GM23338 (cell line): ENCODE measurements at regions not wholly inside any gene's neighbourhood (a gene's known extent, or its start where the extent isn't known, plus 50 kb on each side); places are given as distances from the start of the nearest gene placed in this dataset.

Source experiments
- ATAC-seq: fragments of 200-7000 bp; cut with Tn5 transposase; 3 replicates; pipeline ENCODE4 v1.9.1; 2020
- DNase-seq: peaks from one replicate; pipeline ENCODE4 v3.0.0-alpha.2; 2015; ENCODE audit warnings: low spot score
- H2AFZ ChIP-seq: fragments of 200-600 bp; sonication (generic); 2 replicates; pipeline ENCODE4 v1.8.0; 2016; ENCODE audit warnings: antibody characterized with exemption, mild to moderate bottlenecking, moderate library complexity
- H3F3A ChIP-seq: fragments of 200-600 bp; sonication (generic); replicated peaks from 2 replicates; pipeline ENCODE4 v1.8.0; 2017; ENCODE audit warnings: antibody characterized with exemption, mixed run types, low read depth
- H3K27ac ChIP-seq: fragments of 200-600 bp; sonication (generic); 2 replicates; pipeline ENCODE4 v1.6.1; 2016; ENCODE audit warnings: low read depth
- H3K27me3 ChIP-seq: fragments of 200-600 bp; sonication (generic); 2 replicates; pipeline ENCODE4 v1.8.0; 2016; ENCODE audit warnings: mild to moderate bottlenecking, mixed run types, moderate library complexity; ENCODE audit not compliant: insufficient read depth
- H3K36me3 ChIP-seq: fragments of 200-600 bp; sonication (generic); 2 replicates; pipeline ENCODE4 v1.8.0; 2016; ENCODE audit warnings: mild to moderate bottlenecking; ENCODE audit not compliant: insufficient read depth
- H3K4me1 ChIP-seq: fragments of 200-600 bp; sonication (generic); 2 replicates; pipeline ENCODE4 v1.8.0; 2016; ENCODE audit warnings: mild to moderate bottlenecking, moderate library complexity; ENCODE audit not compliant: insufficient read depth
- H3K4me2 ChIP-seq: fragments of 200-600 bp; sonication (generic); 2 replicates; pipeline ENCODE4 v1.7.1; 2017; ENCODE audit warnings: mixed run types
- H3K4me3 ChIP-seq: fragments of 200-600 bp; sonication (generic); 2 replicates; pipeline ENCODE4 v1.6.1; 2016; ENCODE audit warnings: mixed run types
- H3K79me2 ChIP-seq: fragments of 200-600 bp; sonication (generic); replicated peaks from 2 replicates; pipeline ENCODE4 v1.8.0; 2017; ENCODE audit warnings: mild to moderate bottlenecking; ENCODE audit not compliant: insufficient read depth
- H3K9me2 ChIP-seq: fragments of 200-600 bp; sonication (generic); 2 replicates; pipeline ENCODE4 v1.8.0; 2017; ENCODE audit not compliant: insufficient read depth
- H4K20me1 ChIP-seq: fragments of 200-600 bp; sonication (generic); replicated peaks from 2 replicates; pipeline ENCODE4 v1.8.0; 2017; ENCODE audit warnings: mild to moderate bottlenecking; ENCODE audit not compliant: insufficient read depth
- H3K27ac Mint-ChIP-seq: 2 replicates; pipeline ENCODE4 v1.8.0; 2020; ENCODE audit warnings: inconsistent platforms, mild to moderate bottlenecking, moderate library complexity, mixed read lengths
- H3K27me3 Mint-ChIP-seq: 3 replicates; pipeline ENCODE4 v1.8.0; 2022; ENCODE audit warnings: low read depth, mild to moderate bottlenecking, moderate library complexity, mixed read lengths, inconsistent platforms; ENCODE audit not compliant: insufficient read depth, poor library complexity
- H3K36me3 Mint-ChIP-seq: 3 replicates; pipeline ENCODE4 v1.8.0; 2021; ENCODE audit warnings: low read depth, mild to moderate bottlenecking, inconsistent platforms, moderate library complexity, mixed read lengths
- H3K4me1 Mint-ChIP-seq: 3 replicates; pipeline ENCODE4 v1.8.0; 2020; ENCODE audit warnings: mild to moderate bottlenecking, inconsistent platforms, mixed read lengths
- H3K4me3 Mint-ChIP-seq: 3 replicates; pipeline ENCODE4 v1.8.0; 2021; ENCODE audit warnings: moderate library complexity, mild to moderate bottlenecking, inconsistent platforms, mixed read lengths
- H3K9me3 Mint-ChIP-seq: 3 replicates; pipeline ENCODE4 v1.8.0; 2020; ENCODE audit warnings: moderate library complexity, mild to moderate bottlenecking, inconsistent platforms, mixed read lengths
- CREB1 ChIP-seq: fragments of 250-450 bp; sonication (Bioruptor Pico); IDR thresholded peaks from 2 replicates; pipeline ENCODE4 v1.5.0; 2020; ENCODE audit warnings: low read depth, mild to moderate bottlenecking, moderate library complexity
- EZH2 ChIP-seq: fragments of 200-600 bp; sonication (generic); IDR thresholded peaks from one replicate; pipeline ENCODE4 v1.8.0; 2017; ENCODE audit warnings: antibody characterized with exemption, mild to moderate bottlenecking, low read depth; ENCODE audit not compliant: unreplicated experiment
- EZH2phosphoT487 ChIP-seq: fragments of 200-600 bp; sonication (generic); IDR thresholded peaks from one replicate; pipeline ENCODE4 v1.8.1; 2018; ENCODE audit warnings: antibody characterized with exemption; ENCODE audit not compliant: unreplicated experiment
- JUNB ChIP-seq: IDR thresholded peaks from one replicate; pipeline ENCODE4 v1.6.1; 2016; ENCODE audit warnings: antibody characterized with exemption; ENCODE audit not compliant: unreplicated experiment
- NANOG ChIP-seq: IDR thresholded peaks from 2 replicates; pipeline ENCODE4 v1.6.1; 2016; ENCODE audit warnings: antibody characterized with exemption, borderline replicate concordance
- POLR2AphosphoS5 ChIP-seq: IDR thresholded peaks from 2 replicates; pipeline ENCODE4 v1.6.1; 2016; ENCODE audit warnings: antibody characterized with exemption, low read depth
- STAT1 ChIP-seq: IDR thresholded peaks from one replicate; pipeline ENCODE4 v1.6.1; 2016; ENCODE audit warnings: antibody characterized with exemption; ENCODE audit not compliant: unreplicated experiment
- ZNF114 ChIP-seq: fragments of 250-450 bp; sonication (Bioruptor Pico); IDR thresholded peaks from 2 replicates; pipeline ENCODE4 v1.5.0; 2020; ENCODE audit warnings: mild to moderate bottlenecking, moderate library complexity
- ZNF331 ChIP-seq: fragments of 250-450 bp; sonication (Bioruptor Pico); IDR thresholded peaks from 2 replicates; pipeline ENCODE4 v1.5.0; 2020; ENCODE audit warnings: low read depth, mild to moderate bottlenecking, moderate library complexity
- TF ChIP-seq, protein P1 (sequence below): IDR thresholded peaks from one replicate; pipeline ENCODE4 v1.6.1; 2018; ENCODE audit warnings: antibody characterized with exemption; ENCODE audit not compliant: unreplicated experiment
- TF ChIP-seq, protein P2 (sequence below): IDR thresholded peaks from 2 replicates; pipeline ENCODE4 v1.6.1; 2016; ENCODE audit warnings: antibody characterized with exemption
- TF ChIP-seq, protein P3 (sequence below): fragments of 250-450 bp; sonication (Bioruptor Pico); IDR thresholded peaks from 2 replicates; pipeline ENCODE4 v1.5.0; 2020; ENCODE audit warnings: mild to moderate bottlenecking, moderate library complexity
- TF ChIP-seq, protein P4 (sequence below), 2 experiments: fragments of 200-600 bp in 1 of 2; sonication (generic) in 1 of 2; conservative IDR thresholded peaks; 2 replicates each; pipeline versions ENCODE4 v1.5.1 to v1.6.1; 2016 to 2017; ENCODE audit warnings: antibody characterized with exemption in 2 of 2, low read depth in 2 of 2, mild to moderate bottlenecking in 2 of 2, moderate library complexity in 1 of 2

DNA sequence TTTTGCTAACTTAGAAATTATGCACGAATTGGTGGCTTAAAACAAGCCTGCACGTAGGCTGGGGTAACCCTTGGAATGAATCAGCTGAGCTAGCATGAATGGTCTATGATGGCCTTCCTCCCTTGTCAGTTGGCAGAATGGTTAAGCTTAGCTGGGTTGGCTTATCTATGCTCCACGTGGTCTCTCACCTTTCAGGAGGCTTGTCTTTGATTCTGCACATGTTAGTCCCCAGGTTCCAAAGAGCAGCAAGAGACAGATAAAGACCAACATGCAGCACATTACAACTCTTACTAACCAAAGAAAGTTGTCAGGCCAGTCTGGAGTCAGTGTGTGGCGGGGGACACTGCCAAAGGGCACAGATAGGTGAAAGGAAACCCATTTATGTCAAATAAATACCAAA is 700.9 kb upstream of the SYT4 start:
- Histone ChIP-seq H3K9me2 (no peaks in the 10 kb centered on the region), H4K20me1 (no peaks in the 10 kb centered on the region), H2AFZ (no peak overlapping the region; the same call in 1 of the 2 replicates), H3K79me2 (no peaks in the 10 kb centered on the region), H3K4me2 (no peak overlapping the region), H3K36me3 (no peaks in the 10 kb centered on the region), H3K4me1 (no peaks in the 10 kb centered on the region), H3K27ac (no peak overlapping the region), H3K4me3 (no peak overlapping the region), H3F3A (no peaks in the 10 kb centered on the region), H3K27me3 (no peaks in the 10 kb centered on the region)
- DNase-seq (no peak), ATAC-seq (no peak)
- Mint-ChIP-seq H3K27me3 (peaks cover under 1% of the 10 kb centered on the region), H3K9me3 (peaks cover 3% of the 10 kb centered on the region), H3K4me1 (no peaks in the 10 kb centered on the region), H3K36me3 (no peaks in the 10 kb centered on the region), H3K27ac (no peak overlapping the region), H3K4me3 (no peak overlapping the region)
- TF ChIP-seq, protein P1, sequence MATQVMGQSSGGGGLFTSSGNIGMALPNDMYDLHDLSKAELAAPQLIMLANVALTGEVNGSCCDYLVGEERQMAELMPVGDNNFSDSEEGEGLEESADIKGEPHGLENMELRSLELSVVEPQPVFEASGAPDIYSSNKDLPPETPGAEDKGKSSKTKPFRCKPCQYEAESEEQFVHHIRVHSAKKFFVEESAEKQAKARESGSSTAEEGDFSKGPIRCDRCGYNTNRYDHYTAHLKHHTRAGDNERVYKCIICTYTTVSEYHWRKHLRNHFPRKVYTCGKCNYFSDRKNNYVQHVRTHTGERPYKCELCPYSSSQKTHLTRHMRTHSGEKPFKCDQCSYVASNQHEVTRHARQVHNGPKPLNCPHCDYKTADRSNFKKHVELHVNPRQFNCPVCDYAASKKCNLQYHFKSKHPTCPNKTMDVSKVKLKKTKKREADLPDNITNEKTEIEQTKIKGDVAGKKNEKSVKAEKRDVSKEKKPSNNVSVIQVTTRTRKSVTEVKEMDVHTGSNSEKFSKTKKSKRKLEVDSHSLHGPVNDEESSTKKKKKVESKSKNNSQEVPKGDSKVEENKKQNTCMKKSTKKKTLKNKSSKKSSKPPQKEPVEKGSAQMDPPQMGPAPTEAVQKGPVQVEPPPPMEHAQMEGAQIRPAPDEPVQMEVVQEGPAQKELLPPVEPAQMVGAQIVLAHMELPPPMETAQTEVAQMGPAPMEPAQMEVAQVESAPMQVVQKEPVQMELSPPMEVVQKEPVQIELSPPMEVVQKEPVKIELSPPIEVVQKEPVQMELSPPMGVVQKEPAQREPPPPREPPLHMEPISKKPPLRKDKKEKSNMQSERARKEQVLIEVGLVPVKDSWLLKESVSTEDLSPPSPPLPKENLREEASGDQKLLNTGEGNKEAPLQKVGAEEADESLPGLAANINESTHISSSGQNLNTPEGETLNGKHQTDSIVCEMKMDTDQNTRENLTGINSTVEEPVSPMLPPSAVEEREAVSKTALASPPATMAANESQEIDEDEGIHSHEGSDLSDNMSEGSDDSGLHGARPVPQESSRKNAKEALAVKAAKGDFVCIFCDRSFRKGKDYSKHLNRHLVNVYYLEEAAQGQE, result no peak
- TF ChIP-seq STAT1 (no peak), EZH2 (no peak), POLR2AphosphoS5 (no peak), JUNB (no peak), EZH2phosphoT487 (no peak), ZNF331 (no peak), CREB1 (CRISPR knock-in tag) (no peak), ZNF114 (no peak), NANOG (no peak)
- TF ChIP-seq, protein P2, sequence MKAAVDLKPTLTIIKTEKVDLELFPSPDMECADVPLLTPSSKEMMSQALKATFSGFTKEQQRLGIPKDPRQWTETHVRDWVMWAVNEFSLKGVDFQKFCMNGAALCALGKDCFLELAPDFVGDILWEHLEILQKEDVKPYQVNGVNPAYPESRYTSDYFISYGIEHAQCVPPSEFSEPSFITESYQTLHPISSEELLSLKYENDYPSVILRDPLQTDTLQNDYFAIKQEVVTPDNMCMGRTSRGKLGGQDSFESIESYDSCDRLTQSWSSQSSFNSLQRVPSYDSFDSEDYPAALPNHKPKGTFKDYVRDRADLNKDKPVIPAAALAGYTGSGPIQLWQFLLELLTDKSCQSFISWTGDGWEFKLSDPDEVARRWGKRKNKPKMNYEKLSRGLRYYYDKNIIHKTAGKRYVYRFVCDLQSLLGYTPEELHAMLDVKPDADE, result no peak
- TF ChIP-seq, protein P3, sequence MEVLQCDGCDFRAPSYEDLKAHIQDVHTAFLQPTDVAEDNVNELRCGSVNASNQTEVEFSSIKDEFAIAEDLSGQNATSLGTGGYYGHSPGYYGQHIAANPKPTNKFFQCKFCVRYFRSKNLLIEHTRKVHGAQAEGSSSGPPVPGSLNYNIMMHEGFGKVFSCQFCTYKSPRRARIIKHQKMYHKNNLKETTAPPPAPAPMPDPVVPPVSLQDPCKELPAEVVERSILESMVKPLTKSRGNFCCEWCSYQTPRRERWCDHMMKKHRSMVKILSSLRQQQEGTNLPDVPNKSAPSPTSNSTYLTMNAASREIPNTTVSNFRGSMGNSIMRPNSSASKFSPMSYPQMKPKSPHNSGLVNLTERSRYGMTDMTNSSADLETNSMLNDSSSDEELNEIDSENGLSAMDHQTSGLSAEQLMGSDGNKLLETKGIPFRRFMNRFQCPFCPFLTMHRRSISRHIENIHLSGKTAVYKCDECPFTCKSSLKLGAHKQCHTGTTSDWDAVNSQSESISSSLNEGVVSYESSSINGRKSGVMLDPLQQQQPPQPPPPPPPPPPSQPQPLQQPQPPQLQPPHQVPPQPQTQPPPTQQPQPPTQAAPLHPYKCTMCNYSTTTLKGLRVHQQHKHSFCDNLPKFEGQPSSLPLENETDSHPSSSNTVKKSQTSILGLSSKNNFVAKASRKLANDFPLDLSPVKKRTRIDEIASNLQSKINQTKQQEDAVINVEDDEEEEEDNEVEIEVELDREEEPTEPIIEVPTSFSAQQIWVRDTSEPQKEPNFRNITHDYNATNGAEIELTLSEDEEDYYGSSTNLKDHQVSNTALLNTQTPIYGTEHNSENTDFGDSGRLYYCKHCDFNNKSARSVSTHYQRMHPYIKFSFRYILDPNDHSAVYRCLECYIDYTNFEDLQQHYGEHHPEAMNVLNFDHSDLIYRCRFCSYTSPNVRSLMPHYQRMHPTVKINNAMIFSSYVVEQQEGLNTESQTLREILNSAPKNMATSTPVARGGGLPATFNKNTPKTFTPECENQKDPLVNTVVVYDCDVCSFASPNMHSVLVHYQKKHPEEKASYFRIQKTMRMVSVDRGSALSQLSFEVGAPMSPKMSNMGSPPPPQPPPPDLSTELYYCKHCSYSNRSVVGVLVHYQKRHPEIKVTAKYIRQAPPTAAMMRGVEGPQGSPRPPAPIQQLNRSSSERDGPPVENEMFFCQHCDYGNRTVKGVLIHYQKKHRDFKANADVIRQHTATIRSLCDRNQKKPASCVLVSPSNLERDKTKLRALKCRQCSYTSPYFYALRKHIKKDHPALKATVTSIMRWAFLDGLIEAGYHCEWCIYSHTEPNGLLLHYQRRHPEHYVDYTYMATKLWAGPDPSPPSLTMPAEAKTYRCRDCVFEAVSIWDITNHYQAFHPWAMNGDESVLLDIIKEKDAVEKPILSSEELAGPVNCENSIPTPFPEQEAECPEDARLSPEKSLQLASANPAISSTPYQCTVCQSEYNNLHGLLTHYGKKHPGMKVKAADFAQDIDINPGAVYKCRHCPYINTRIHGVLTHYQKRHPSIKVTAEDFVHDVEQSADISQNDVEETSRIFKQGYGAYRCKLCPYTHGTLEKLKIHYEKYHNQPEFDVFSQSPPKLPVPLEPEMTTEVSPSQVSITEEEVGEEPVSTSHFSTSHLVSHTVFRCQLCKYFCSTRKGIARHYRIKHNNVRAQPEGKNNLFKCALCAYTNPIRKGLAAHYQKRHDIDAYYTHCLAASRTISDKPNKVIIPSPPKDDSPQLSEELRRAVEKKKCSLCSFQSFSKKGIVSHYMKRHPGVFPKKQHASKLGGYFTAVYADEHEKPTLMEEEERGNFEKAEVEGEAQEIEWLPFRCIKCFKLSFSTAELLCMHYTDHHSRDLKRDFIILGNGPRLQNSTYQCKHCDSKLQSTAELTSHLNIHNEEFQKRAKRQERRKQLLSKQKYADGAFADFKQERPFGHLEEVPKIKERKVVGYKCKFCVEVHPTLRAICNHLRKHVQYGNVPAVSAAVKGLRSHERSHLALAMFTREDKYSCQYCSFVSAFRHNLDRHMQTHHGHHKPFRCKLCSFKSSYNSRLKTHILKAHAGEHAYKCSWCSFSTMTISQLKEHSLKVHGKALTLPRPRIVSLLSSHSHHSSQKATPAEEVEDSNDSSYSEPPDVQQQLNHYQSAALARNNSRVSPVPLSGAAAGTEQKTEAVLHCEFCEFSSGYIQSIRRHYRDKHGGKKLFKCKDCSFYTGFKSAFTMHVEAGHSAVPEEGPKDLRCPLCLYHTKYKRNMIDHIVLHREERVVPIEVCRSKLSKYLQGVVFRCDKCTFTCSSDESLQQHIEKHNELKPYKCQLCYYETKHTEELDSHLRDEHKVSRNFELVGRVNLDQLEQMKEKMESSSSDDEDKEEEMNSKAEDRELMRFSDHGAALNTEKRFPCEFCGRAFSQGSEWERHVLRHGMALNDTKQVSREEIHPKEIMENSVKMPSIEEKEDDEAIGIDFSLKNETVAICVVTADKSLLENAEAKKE (CRISPR knock-in tag), result no peak
- TF ChIP-seq, protein P4, sequence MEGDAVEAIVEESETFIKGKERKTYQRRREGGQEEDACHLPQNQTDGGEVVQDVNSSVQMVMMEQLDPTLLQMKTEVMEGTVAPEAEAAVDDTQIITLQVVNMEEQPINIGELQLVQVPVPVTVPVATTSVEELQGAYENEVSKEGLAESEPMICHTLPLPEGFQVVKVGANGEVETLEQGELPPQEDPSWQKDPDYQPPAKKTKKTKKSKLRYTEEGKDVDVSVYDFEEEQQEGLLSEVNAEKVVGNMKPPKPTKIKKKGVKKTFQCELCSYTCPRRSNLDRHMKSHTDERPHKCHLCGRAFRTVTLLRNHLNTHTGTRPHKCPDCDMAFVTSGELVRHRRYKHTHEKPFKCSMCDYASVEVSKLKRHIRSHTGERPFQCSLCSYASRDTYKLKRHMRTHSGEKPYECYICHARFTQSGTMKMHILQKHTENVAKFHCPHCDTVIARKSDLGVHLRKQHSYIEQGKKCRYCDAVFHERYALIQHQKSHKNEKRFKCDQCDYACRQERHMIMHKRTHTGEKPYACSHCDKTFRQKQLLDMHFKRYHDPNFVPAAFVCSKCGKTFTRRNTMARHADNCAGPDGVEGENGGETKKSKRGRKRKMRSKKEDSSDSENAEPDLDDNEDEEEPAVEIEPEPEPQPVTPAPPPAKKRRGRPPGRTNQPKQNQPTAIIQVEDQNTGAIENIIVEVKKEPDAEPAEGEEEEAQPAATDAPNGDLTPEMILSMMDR (conservative IDR thresholded peaks at IDR 0.05; ENCODE audit: low read depth in 2 of 2), result no peak
